PC-3 (cell line): ENCODE measurements at regions not wholly inside any gene's neighbourhood (a gene's known extent, or its start where the extent isn't known, plus 50 kb on each side); places are given as distances from the start of the nearest gene placed in this dataset.
A peak's percentile ranks its signal among the peaks of the same experiment; 100 is the strongest.

Experiments
- ATAC-seq: fragments of 200-7000 bp; cut with Tn5 transposase; 2 replicates; pipeline ENCODE4 v1.9.1; 2020; ENCODE audit warnings: mild to moderate bottlenecking, moderate library complexity
- BruUV-seq: library from RNA; stranded (reverse); fragments of 400-500 nt; replicated peaks from 2 replicates; lab custom pipeline; 2021; lab: Mats Ljungman, UMichigan
- CTCF ChIA-PET: fragments of 300-600 bp; sonication (Branson Sonifier 250); formaldehyde crosslinking; loops from one replicate; lab custom pipeline; 2022; ENCODE audit warnings: antibody characterized with exemption; lab: Charles Lee
- POLR2A ChIA-PET: fragments of 300-600 bp; sonication (Branson Sonifier 250); formaldehyde crosslinking; loops from one replicate; lab custom pipeline; 2022; ENCODE audit warnings: antibody characterized with exemption; ENCODE audit not compliant: unreplicated experiment; lab: Charles Lee
- DNase-seq: peaks from one replicate; pipeline ENCODE4 v3.0.0-alpha.2; 2015
- H2AFZ ChIP-seq: fragments of 300-600 bp; sonication (generic); 2 replicates; pipeline ENCODE4 v1.6.0; 2016; ENCODE audit warnings: antibody characterized with exemption, low read length
- H3F3A ChIP-seq: fragments of 300-600 bp; sonication (generic); one replicate; pipeline ENCODE4 v1.6.0; 2017; ENCODE audit warnings: antibody characterized with exemption, low read length, control low read depth, mild to moderate bottlenecking; ENCODE audit not compliant: unreplicated experiment
- H3K27ac ChIP-seq: fragments of 300-600 bp; sonication (generic); 2 replicates; pipeline ENCODE4 v1.5.1; 2016; ENCODE audit warnings: mild to moderate bottlenecking, low read length
- H3K27me3 ChIP-seq: fragments of 300-600 bp; sonication (generic); 2 replicates; pipeline ENCODE4 v1.6.1; 2016; ENCODE audit warnings: low read length, mixed read lengths
- H3K36me3 ChIP-seq: fragments of 300-600 bp; sonication (generic); 2 replicates; pipeline ENCODE4 v1.6.1; 2016; ENCODE audit warnings: low read depth, mixed run types, low read length, mixed read lengths
- H3K4me1 ChIP-seq: fragments of 300-600 bp; sonication (generic); 2 replicates; pipeline ENCODE4 v1.5.1; 2016; ENCODE audit warnings: low read length; ENCODE audit not compliant: insufficient read depth
- H3K4me2 ChIP-seq: fragments of 300-600 bp; sonication (generic); 2 replicates; pipeline ENCODE4 v1.6.0; 2016; ENCODE audit warnings: low read length
- H3K4me3 ChIP-seq: fragments of 300-600 bp; sonication (generic); 2 replicates; pipeline ENCODE4 v1.5.1; 2016; ENCODE audit warnings: mild to moderate bottlenecking, low read length, mixed read lengths
- H3K79me2 ChIP-seq: fragments of 300-600 bp; sonication (generic); 2 replicates; pipeline ENCODE4 v1.6.1; 2017; ENCODE audit warnings: low read length, mixed read lengths
- H3K9ac ChIP-seq: fragments of 300-600 bp; sonication (generic); 2 replicates; pipeline ENCODE4 v1.6.0; 2016; ENCODE audit warnings: mild to moderate bottlenecking, low read length
- H3K9me2 ChIP-seq: fragments of 300-600 bp; sonication (generic); replicated peaks from 2 replicates; pipeline ENCODE4 v1.6.1; 2016; ENCODE audit warnings: mixed run types, low read length, mixed read lengths
- H3K9me3 ChIP-seq: fragments of 300-600 bp; sonication (generic); 2 replicates; pipeline ENCODE4 v1.6.1; 2016; ENCODE audit warnings: low read length, mixed read lengths
- H4K20me1 ChIP-seq: fragments of 300-600 bp; sonication (generic); 2 replicates; pipeline ENCODE4 v1.6.1; 2016; ENCODE audit warnings: low read length, mixed read lengths
- EZH2 ChIP-seq: fragments of 300-600 bp; sonication (generic); IDR thresholded peaks from one replicate; pipeline ENCODE4 v1.6.1; 2017; ENCODE audit warnings: antibody characterized with exemption, mild to moderate bottlenecking, low read length; ENCODE audit not compliant: unreplicated experiment
- EZH2phosphoT487 ChIP-seq: fragments of 300-600 bp; sonication (generic); IDR thresholded peaks from 2 replicates; pipeline ENCODE4 v1.6.1; 2018; ENCODE audit warnings: mild to moderate bottlenecking, antibody characterized with exemption, low read length, borderline replicate concordance
- intact Hi-C: fragments of 100-400 bp; cut with micrococcal nuclease; formaldehyde crosslinking; loops from 2 replicates; pipeline ENCODE4 v1.9.0; 2023
- TF ChIP-seq, protein P1 (sequence below): fragments of 300-600 bp; sonication (generic); conservative IDR thresholded peaks from 2 replicates; pipeline ENCODE4 v1.5.1; 2017; ENCODE audit warnings: antibody characterized with exemption, low read depth, mild to moderate bottlenecking, low read length

DNA sequence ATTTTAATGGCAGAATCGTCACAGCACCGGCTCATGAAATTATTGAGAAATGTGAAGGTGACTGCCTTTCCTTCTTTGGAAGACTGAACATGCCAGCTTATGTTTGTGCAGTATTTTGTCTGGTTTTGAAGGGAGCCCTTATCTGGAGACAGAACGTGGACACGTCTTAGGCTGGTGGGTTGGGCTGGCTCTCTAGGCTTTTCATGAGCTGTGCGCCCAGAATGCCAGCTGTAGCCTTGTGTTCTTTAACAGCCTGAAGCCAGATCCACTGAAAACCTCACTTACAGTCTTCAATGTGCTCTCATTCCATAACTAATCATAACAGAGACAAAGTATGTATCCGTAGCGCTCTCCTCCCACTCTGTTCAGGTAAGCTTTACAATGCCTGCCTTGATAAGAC is 184.4 kb upstream of the HTR2A start:
- no peak overlapping the region for H3K27ac ChIP-seq
- intact Hi-C loops = no loop called here
- ChIA-PET CTCF (no interaction called here), POLR2A (no interaction called here)
- no peaks in the 10 kb centered on the region for H3F3A ChIP-seq
- H3K79me2 ChIP-seq = no peaks in the 10 kb centered on the region
- no peak overlapping the region for H3K4me3 ChIP-seq
- H3K36me3 ChIP-seq = no peaks in the 10 kb centered on the region
- no TSS peak for BruUV-seq
- H3K4me2 ChIP-seq = no peak overlapping the region
- H3K9me3 ChIP-seq = no peaks in the 10 kb centered on the region
- H3K4me1 ChIP-seq = 0 out of 2 replicates have a peak, but pooled peaks cover 4% of the 10 kb centered on the region
- no peaks in the 10 kb centered on the region for H3K27me3 ChIP-seq
- DNase-seq (no peak), ATAC-seq (no peak)
- no peaks in the 10 kb centered on the region for H4K20me1 ChIP-seq
- H3K9ac ChIP-seq = no peak overlapping the region
- no peak overlapping the region for H2AFZ ChIP-seq
- H3K9me2 ChIP-seq = no peaks in the 10 kb centered on the region
- TF ChIP-seq EZH2phosphoT487 = no peak
- TF ChIP-seq, protein P1, sequence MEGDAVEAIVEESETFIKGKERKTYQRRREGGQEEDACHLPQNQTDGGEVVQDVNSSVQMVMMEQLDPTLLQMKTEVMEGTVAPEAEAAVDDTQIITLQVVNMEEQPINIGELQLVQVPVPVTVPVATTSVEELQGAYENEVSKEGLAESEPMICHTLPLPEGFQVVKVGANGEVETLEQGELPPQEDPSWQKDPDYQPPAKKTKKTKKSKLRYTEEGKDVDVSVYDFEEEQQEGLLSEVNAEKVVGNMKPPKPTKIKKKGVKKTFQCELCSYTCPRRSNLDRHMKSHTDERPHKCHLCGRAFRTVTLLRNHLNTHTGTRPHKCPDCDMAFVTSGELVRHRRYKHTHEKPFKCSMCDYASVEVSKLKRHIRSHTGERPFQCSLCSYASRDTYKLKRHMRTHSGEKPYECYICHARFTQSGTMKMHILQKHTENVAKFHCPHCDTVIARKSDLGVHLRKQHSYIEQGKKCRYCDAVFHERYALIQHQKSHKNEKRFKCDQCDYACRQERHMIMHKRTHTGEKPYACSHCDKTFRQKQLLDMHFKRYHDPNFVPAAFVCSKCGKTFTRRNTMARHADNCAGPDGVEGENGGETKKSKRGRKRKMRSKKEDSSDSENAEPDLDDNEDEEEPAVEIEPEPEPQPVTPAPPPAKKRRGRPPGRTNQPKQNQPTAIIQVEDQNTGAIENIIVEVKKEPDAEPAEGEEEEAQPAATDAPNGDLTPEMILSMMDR = no peak
- TF ChIP-seq EZH2 = no peak

DNA sequence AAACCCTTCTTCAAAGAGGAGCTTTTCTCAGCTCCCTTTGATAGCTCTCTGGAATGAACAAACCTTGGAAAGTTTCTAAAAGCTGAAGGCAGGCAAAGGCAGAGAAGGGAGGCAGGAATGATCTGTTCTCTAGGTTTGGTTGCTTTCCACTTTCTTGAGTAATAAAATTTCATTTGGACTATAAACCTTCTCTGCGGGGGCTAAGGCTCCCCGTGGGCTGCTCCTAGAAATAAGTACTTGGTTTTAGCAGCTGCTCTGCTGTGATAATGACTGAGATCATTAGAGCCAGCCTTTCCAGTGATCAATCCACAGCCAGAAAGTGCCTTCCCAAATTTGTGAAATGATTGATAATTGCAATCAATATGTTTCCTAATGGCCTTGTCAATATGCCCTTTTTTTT is 183.8 kb upstream of the HTR2A start:
- ATAC-seq (no peak), DNase-seq (no peak)
- Histone ChIP-seq H3K27ac (no peak overlapping the region), H3K4me2 (no peak overlapping the region), H3K4me3 (no peak overlapping the region), H3K9me2 (no peaks in the 10 kb centered on the region), H3K79me2 (no peaks in the 10 kb centered on the region), H3K4me1 (0 out of 2 replicates have a peak, but pooled peaks cover 2% of the 10 kb centered on the region), H3F3A (no peaks in the 10 kb centered on the region), H3K36me3 (no peaks in the 10 kb centered on the region), H2AFZ (no peak overlapping the region), H3K9ac (no peak overlapping the region), H3K9me3 (no peaks in the 10 kb centered on the region), H4K20me1 (no peaks in the 10 kb centered on the region), H3K27me3 (no peaks in the 10 kb centered on the region)
- BruUV-seq = no TSS peak
- ChIA-PET CTCF (no interaction called here), POLR2A (no interaction called here)
- TF ChIP-seq, protein P1 = no peak
- TF ChIP-seq EZH2phosphoT487 (no peak), EZH2 (no peak)
- intact Hi-C loops = no loop called here

DNA sequence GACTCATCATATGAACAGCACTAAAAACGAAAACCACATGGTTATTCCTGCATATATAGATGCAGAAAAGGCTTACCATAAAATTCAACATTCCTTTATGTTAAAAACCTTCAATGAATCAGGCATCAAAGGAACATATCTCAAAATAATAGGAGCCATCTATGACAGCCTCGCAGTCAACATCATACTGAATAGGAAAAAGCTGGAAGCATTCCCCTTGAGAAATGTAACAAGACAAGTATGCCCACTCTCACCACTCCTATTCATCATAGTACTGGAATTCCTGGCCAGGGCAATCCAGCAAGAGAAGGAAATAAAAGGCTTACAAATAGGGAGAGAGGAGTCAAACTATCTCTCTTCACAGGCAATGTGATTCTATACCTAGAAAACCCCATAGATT is 179.6 kb upstream of the HTR2A start:
- Histone ChIP-seq H2AFZ (no peak overlapping the region), H3K79me2 (no peaks in the 10 kb centered on the region), H3K36me3 (no peaks in the 10 kb centered on the region), H3K9me3 (no peaks in the 10 kb centered on the region), H3F3A (no peaks in the 10 kb centered on the region), H3K27ac (no peak overlapping the region), H3K27me3 (no peaks in the 10 kb centered on the region), H3K4me3 (no peak overlapping the region), H4K20me1 (no peaks in the 10 kb centered on the region), H3K4me2 (no peak overlapping the region), H3K4me1 (no peaks in the 10 kb centered on the region), H3K9ac (no peak overlapping the region), H3K9me2 (no peaks in the 10 kb centered on the region)
- peak; percentile 19 for DNase-seq
- ChIA-PET POLR2A (no interaction called here), CTCF (no interaction called here)
- no TSS peak for BruUV-seq
- no peak for TF ChIP-seq EZH2
- TF ChIP-seq EZH2phosphoT487 = no peak
- TF ChIP-seq, protein P1 = no peak
- intact Hi-C loops = no loop called here
- ATAC-seq = no peak; the same call in 1 of the 2 replicates
